ENCODE measurements at regions not wholly inside any gene's neighbourhood (a gene's known extent, or its start where the extent isn't known, plus 50 kb on each side); places are given as distances from the start of the nearest gene placed in this dataset.

DNA sequence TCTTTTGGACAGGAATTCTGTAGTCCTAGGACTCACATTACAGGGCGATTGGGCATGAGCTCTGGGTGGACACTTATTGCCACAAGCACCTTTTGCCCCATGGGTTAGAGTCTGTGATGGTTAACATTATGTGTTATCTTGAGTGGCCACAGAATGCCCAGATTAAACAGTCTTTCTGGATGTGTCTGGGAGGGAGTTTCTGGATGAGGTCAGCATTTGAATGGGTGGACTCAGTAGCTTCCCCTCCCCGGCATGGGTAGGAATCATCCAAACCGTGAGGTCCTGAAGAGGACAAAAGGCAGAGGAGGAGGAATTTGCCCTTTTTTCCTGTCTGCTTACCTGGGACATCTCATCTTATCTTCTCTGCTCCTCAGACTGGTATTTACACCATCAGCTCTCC lies 85.6 kb downstream of the BMP4 start:
- no peak for DNase-seq (ENCODE audit: low read depth, low spot score)
- in situ Hi-C loops (cut with HindIII; ENCODE audit: low pct_unique_long_range_greater_than_20kb, low sequenced_read_pairs) = no loop called here

DNA sequence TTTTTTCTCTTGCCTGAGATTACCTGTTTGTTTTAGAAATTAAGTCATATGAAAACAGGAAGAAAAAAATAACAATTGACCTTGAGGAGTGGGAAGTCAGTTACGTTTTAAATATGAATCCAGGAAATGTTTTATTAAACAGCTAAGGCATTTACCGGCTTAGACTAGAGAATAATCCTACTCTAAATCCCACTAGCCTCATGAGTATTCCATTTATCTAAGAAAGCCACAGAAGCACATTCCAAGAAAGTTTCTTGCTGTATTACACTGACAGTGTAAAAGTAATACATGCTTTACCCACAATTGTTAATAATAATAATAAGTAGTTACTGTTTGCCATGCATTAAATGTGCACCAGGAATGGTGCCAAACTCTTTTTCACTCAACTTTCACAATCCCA lies 90.9 kb downstream of the BMP4 start:
- DNase-seq (ENCODE audit: low read depth, low spot score) = no peak
- in situ Hi-C loops (cut with HindIII; ENCODE audit: low pct_unique_long_range_greater_than_20kb, low sequenced_read_pairs) = no loop called here

GRCh38 chr14:53861781-53862180 lies 94.8 kb downstream of the BMP4 start:
- no peak for DNase-seq (ENCODE audit: low read depth, low spot score)
- in situ Hi-C loops (cut with HindIII; ENCODE audit: low pct_unique_long_range_greater_than_20kb, low sequenced_read_pairs) = no loop called here

GRCh38 chr14:53858345-53858684 lies 98.3 kb downstream of the BMP4 start:
- in situ Hi-C loops (cut with HindIII; ENCODE audit: low pct_unique_long_range_greater_than_20kb, low sequenced_read_pairs) = no loop called here
- no peak for DNase-seq (ENCODE audit: low read depth, low spot score)

DNA sequence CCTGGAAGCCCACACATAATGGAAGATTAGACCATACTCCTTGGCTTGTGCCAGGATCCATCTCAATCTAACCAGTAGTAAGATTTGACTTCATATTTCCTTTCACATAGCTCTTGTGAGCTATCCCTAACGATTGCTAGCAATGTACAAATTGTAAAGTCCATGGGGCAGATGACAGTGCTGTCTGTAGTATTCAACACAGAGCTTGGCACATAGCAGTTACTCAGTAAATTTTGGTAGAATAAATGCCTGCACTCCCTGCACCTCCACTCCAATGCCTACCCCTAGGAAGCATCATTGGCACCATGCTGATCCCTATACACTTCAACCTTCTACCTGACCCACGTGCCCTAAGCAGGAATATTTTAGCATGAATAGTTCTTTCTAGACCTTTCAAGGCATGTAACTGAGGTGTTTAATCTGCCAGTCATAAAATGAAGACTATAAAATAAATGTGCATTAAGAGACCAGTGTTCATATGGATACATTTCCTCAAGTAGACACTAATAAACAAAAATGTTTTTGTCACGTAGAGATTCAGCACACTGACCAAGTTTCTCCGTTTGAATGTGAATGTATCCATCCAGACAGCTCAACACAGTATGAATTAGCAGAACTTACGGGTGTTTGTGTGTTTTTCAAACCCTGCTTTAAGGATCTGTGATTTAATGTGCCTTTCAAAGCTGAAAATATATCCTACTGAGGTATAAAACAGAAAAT lies 98.8 kb downstream of the BMP4 start:
- in situ Hi-C loops (cut with HindIII; ENCODE audit: low pct_unique_long_range_greater_than_20kb, low sequenced_read_pairs) = no loop called here
- no peak for DNase-seq (ENCODE audit: low read depth, low spot score)

DNA sequence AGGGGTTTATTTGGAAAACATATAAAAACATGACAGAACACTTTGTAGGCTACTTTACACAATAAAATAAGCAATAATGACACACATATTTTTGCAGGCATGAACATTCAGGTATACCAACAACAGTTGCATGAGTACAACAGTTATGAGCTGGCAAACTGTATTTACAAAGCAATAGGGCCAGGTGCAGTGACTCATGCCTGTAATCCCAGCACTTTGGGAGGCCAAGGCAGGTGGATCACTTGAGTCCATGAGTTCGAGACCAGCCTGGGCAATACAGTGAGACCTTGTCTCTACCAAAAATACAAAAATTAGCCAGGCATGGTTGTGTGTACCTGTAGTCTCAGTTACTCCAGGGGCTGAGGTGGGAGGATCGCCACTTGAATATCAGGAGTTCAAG lies 101.1 kb downstream of the BMP4 start:
- no peak for DNase-seq (ENCODE audit: low read depth, low spot score)
- in situ Hi-C loops (cut with HindIII; ENCODE audit: low pct_unique_long_range_greater_than_20kb, low sequenced_read_pairs) = no loop called here

- in situ Hi-C loops (cut with HindIII; ENCODE audit: low pct_unique_long_range_greater_than_20kb, low sequenced_read_pairs) = no loop called here
- DNase-seq (ENCODE audit: low read depth, low spot score) = no peak
Observed at GRCh38 chr14:53855127-53855526, 101.5 kb downstream of the BMP4 start.

GRCh38 chr14:53851394-53852090 lies 105.1 kb downstream of the BMP4 start:
- no peak for DNase-seq (ENCODE audit: low read depth, low spot score)
- in situ Hi-C loops (cut with HindIII; ENCODE audit: low pct_unique_long_range_greater_than_20kb, low sequenced_read_pairs) = no loop called here

DNA sequence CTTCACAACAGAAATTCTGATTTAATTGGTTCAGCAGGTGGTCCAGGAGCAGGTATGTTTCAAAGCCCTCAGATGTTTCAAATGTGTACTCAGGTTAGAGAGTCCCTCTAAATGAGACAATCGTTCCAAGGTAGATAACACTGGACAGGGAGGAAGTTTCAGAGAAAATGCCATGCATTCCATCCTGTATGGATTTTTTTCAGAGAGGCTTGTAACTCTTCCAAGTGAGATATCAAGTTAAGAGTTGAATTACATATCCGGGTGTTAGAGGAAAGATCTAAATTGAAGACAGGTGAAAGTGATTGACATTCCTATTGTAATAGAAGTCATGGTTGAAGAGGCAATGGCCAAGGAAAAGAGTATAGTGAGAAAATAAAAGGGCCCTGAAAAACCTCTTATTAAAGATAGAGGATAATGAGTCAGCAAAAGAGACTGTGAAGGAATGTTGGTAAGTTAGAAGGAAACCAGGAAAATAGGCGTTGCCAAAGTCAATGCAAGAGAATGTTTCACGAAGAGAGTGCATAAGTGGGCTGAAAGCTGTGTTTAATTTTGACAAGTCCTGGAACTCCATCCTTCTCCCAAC lies 105.8 kb downstream of the BMP4 start:
- in situ Hi-C loops (cut with HindIII; ENCODE audit: low pct_unique_long_range_greater_than_20kb, low sequenced_read_pairs) = no loop called here
- DNase-seq (ENCODE audit: low read depth, low spot score) = no peak

- in situ Hi-C loops (cut with HindIII; ENCODE audit: low pct_unique_long_range_greater_than_20kb, low sequenced_read_pairs) = no loop called here
- DNase-seq (ENCODE audit: low read depth, low spot score) = no peak
Observed at GRCh38 chr14:53849549-53849948, 107.1 kb downstream of the BMP4 start.

DNA sequence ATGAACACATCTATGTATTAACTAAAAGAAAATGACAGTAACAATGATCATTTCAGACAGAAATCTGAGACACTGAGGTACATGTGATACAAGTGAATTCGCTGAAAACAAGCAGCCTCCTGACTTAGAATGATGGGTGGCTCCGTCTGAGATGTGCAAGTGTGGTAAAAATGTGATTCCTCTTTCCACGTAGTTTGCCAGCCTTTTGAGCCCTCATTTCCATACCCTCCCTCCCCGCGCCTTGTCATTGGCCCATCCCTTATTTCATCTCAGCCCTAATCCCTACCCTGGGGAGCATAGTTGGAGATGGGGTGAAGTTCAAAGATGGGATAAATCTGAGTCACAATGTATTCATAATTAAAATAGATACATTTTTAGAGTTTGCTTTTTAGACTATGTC lies 107.8 kb downstream of the BMP4 start:
- in situ Hi-C loops (cut with HindIII; ENCODE audit: low pct_unique_long_range_greater_than_20kb, low sequenced_read_pairs) = no loop called here

DNA sequence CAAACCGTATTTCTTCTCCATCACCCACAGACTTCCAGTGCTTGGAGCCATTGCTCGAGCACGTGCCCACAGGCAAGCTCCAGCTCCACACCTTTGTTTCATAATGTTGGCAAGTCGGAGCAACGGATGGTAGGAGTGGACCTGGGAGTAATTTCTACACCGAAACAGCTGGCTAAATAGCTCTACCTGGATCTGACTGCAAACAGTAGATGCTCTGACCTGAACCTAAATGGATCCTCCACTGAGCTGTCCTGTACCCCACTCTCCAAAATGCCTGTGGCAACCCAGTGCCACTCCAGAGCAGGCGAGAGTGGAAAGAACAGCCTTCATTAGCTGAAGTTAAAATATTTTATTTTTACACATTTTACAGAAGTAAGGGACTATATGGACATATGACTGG lies 108.7 kb downstream of the BMP4 start:
- in situ Hi-C loops (cut with HindIII; ENCODE audit: low pct_unique_long_range_greater_than_20kb, low sequenced_read_pairs) = no loop called here

More for the DNA sequence above, 107.8 kb downstream of the BMP4 start:
- no peak for DNase-seq (ENCODE audit: low read depth, low spot score)

DNA sequence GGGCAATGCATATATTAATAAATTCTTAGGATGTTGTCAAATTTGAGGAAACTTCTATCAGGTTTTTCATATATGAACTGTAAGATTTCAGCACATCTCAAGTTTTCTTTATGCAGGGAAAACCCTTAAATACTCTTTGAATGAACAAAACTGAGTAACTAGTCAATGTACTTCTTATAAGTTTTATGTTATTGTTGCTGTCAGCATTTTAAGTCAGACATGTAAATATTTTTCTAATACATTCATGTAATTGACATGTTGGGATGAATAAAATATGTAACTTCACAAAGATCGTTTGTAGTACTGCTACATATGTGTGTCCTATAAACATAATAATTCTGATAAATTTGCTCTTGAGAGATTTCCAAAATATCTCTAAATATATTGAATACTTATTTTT lies 109.6 kb downstream of the BMP4 start:
- in situ Hi-C loops (cut with HindIII; ENCODE audit: low pct_unique_long_range_greater_than_20kb, low sequenced_read_pairs) = no loop called here
- DNase-seq (ENCODE audit: low read depth, low spot score) = no peak

More for the DNA sequence above, 108.7 kb downstream of the BMP4 start:
- no peak for DNase-seq (ENCODE audit: low read depth, low spot score)

DNA sequence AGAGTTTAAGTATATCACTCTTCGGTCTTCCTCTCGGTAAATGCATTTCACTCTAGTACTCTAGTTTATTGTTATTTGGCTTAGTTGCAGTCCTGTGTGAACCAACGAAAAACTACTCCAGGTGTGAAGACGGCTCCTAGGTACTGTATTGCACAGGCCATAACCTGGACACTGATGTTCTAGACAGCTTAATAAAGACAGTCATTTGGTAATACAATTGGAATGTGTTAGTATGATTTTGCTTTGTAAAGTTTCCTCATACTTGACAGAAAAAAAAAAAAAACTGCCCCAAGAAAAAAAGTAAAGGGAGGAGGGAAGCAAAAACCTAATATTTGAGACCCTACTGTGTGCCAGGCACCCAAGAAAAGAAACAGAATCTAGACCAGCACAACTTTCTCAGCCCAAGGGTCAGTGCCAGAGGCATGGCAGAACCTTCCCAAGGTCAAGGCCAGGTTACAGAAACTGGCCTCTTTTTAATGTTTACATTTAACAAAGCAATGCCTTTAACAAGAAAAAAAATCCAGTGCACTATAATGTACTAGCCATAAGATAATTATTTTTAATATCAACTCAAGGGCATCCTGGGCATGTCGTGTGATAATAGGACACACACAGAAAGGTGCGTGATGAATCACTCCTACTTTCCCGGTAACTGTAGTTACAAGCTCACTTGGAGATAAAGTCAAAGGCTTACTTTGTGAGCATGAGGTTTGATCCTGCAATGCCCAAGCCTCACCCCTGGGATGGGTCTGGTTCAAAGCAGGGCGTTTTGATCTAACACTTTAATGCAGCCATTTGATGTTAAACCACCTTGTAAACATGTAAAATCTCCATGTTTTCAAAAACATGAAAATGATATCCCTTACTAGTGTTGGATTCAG lies 110.6 kb downstream of the BMP4 start:
- in situ Hi-C loops (cut with HindIII; ENCODE audit: low pct_unique_long_range_greater_than_20kb, low sequenced_read_pairs) = no loop called here
- no peak for DNase-seq (ENCODE audit: low read depth, low spot score)

GRCh38 chr14:53842938-53843337 lies 113.7 kb downstream of the BMP4 start:
- in situ Hi-C loops (cut with HindIII; ENCODE audit: low pct_unique_long_range_greater_than_20kb, low sequenced_read_pairs) = no loop called here
- DNase-seq (ENCODE audit: low read depth, low spot score) = no peak

GRCh38 chr14:53841109-53842099 lies 115.2 kb downstream of the BMP4 start:
- no peak for DNase-seq (ENCODE audit: low read depth, low spot score)
- in situ Hi-C loops (cut with HindIII; ENCODE audit: low pct_unique_long_range_greater_than_20kb, low sequenced_read_pairs) = no loop called here

DNA sequence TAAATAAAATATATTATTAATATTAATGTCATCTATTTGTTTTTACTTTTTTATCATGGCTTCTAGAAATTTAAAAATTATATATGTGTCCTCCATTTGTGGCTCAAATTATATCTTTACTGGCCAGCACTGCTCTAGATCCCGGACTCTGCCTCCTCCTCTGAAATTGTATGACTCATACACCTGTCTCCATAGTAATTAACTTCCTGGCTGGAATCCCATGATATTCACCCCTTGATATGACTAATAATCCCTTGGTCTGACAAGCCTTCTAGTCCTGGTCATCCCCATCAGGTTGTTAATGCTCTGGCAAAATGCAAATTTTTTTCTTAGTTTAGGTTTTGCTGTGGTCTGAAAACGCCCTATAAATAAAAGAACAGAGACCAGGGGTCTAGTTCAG lies 116.2 kb downstream of the BMP4 start:
- no peak for DNase-seq (ENCODE audit: low read depth, low spot score)
- in situ Hi-C loops (cut with HindIII; ENCODE audit: low pct_unique_long_range_greater_than_20kb, low sequenced_read_pairs) = no loop called here
